ENCODE measurements at regions not wholly inside any gene's neighbourhood (a gene's known extent, or its start where the extent isn't known, plus 50 kb on each side); places are given as distances from the start of the nearest gene placed in this dataset.
"Not testable (repeated sequence)": the region's sequence is repeated elsewhere in the genome, so short reads cannot be mapped to it uniquely, and the experiment has no call there.

DNA sequence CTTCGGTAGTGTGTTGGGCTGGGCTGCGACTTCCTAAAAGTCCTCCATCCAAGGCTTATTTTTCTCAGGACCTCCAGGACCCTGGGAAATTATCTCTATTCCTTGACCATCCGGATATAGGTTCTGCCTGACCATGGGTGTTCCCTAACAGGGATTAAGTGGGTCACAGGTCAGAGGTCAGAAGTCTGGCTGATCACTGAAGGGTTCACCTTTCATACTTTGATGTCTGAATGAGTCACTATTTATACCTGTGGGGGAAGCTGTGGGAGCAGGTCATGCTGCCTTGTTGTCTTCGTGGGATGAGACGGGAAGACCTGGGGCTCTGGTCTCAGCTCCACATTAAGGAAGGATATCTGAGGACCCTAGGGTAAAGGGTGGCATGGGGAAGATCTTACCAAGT, 65.0 kb upstream of the ETV3 start:
- no peak for DNase-seq

DNA sequence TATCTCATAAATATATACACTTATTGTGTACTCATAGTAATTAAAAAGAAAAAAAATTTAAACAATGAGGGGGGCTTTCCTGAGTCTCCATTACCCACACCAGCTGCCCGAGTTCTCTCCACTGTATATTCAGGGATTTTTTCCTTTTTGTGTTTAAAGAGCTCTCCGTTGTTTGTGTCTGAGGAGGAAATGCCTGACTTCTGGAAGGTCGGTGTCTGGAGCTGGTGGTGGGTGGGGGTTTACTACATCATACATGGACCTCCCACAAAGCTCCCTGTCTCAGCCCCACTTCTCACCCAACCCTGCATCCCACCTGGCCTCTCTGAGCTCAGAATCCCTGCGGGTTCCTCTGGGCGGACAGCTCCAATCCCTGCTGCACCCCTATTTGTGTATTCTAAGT, 64.1 kb upstream of the ETV3 start:
- DNase-seq = no peak

DNA sequence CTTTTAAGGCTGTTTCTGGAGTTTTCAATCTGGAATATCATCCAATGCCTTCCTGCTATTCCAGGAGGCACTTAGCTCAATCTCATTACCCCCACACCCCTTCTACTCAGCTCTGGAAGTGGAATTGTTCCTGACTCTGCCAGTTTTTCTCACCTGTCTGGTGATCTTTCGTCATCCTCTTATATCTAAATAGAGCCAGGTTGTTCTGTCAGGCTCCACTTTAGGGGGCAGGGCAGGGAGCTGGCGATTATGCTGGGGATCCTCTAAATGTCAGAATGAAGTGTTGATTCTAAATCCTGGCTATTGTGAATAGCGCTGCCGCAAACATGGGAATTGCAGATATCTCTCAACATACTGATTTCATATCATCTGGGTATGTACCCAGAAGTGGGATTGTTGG, 63.6 kb upstream of the ETV3 start:
- no peak for DNase-seq

DNA sequence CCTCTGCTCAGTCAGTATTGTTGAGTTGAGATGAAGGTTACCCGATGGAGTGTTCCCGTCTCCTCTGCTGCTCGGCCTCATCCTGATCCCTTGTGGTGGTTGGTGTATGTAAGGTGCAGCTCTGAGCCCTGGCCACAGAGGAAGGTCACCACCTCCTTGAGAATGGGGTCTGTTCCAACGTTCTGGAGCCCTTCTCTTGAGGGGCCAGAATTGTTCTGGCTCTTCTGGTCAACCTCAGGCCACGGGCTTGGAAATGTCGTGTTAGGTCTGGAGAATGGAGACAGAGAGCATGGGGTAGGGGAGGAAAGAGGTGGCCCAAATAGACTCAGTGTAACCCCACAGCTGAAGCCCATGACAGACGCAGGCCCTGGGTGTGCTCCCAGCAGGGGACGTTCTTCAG, 62.3 kb upstream of the ETV3 start:
- no peak for DNase-seq

DNA sequence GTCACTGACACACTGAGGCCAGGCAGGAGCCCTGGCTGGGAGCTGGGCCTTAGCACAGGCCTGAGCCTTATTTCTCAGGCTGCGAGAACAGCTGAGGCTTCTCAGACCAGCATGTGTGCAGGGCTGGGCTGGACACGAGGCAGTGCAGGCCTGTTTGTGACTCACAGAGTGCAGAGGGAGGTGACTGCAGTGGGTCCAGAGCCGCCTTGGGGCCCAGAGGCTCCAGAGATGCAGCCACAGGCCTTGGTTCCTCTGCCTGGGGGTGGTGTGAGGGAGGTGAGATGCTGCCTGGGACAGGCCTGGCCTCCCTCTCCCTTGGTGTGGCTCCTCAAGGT, 61.2 kb upstream of the ETV3 start:
- DNase-seq = no peak

DNA sequence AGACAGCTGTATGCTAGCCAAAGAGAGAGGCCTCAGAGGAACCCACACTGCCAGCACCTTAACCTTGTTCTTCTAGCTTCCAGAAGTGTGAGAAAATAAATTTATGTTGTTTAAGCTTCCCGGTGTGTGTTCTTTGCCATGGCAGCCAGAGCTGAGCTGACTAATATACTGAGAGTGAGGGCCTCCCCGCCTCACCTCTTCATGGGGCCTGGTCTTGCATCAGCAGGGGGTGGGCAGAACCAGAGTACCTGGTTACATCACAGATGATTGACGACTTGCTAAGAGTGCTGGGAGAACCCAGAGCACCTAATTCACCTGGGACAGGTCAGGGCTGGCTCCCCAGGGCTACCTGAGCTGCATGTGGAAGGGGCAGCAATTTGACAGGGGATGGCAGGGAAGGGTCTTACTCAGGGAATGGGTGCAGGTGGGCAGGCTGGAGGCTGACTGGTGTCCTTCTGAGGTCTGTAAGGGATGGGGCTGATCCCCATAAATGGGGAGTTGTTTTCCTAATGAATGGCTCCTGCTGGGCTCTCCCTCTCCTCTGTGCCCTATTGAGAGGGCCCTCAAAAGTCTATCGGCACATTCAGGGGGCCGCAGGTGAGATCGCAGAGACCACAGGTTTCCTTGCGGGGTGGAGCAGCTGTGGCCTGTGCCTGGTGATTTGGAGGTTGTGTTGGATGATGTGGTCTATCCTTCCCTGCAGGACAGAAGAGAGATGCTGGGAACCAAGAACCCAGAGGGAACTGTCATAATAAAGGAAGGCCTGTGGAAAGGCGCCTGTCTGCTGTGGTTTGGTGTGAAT, 60.6 kb upstream of the ETV3 start:
- DNase-seq = no peak

DNA sequence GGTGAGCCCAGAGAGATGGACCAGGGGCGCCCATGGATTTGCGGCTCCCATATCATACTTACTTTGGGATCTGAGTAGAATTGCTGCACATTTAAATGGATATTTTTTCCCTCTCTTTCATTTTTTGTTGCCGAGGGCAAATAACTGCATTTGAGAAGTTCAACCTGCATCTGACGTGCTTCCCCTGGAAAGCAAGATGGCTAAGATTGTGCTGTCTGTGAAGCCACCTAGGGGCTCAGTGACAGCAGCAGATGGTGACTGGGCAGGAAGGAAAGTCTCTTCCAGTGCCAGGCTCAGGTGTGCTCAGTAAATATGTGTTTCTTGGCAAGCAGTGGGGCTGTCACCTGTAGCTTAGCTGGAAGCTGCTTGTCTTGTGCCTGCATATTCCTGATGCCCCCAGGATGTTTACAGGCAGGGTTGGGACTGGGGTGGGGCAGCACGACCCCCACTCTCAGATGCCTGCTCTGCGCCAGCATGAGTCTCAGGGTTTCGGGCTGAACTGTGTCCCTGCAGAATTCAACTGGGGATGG, 59.8 kb upstream of the ETV3 start:
- DNase-seq = no peak

DNA sequence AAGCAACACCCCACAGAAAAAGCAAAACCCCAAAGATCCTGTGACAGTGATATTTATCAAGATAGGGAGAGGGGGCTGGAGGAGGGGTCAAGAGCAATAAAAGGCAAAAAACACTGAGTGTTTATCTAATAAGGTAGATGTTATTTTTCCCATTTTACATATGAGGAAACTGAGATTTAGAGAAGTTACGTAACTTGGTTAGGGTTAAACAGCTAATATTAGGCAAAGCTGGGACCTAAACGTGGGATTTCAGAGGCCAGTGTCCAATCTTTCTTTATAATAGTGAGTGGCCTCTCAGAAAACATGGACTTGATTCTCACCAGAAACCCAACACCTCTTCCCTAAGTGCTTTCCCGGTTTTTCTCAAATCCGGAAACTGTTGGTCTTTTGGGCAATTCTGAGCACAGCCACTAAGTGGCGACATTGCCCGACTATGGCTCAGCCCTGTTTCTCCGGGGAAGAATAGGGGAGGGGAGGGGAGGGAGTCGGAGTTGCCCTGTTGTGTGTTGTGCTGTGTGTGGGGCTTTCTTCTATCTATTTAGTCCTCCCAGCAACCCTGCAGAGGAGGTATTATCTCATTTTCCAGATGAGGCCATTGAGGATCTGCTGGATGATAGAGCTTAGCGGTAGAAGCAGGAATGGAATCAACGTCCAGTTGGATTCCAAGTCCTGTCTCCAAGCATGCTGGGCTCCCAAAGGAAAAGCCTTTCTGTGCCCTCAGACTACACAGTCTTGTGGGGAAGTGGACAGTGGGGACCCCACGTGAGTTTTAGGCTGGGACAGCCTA, 58.7 kb upstream of the ETV3 start:
- DNase-seq = not testable (repeated sequence)

DNA sequence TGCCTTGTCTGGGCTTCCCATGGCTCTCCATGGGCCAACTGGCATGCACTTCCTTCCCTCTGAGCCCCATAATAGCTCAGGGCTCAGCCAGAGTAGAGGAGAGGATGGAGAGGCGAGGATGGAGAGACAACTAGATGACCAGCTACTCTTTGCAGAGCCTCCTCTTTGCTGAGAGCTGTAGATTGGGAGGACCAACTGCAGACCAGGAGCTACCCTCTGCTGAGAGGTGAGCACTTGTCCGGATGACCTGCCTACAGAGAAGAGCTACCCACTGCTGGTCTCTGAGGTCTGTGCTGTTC, 58.0 kb upstream of the ETV3 start:
- DNase-seq = no peak

DNA sequence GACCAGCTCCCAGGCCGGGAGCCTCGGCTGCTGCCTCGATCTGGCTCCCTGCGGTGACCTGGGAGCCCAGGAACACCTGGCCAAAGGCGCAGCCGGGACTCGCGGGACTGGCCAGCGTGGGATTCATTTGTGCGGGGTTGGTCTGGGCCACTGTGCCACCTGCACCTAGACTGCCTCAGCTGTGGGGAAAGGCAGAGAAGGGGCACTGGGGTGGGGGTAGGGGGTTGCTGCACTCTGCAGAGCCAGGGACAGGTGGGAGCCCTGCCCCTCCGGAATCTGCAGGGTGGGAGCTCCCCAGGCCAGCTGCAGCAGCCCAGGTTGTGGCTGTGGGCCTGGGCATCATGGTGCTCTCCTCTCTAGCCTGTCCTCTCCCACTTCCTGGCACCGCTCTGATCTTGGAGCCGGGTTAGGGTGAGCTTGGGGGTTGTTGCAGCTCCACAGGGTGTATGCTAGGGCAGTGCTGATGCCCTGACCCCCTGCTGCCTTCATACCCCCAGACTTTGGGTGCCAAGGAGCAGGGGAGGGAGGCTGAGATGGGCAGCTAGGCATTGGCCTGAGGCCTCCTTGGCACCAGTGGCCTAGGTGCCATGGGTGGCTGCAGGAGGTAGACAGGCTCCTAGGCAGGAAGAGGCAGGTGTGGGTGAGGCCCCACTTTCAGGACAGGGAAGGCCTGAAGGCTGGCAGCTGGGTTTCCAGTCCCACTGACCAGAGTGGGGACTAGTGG, 57.5 kb upstream of the ETV3 start:
- no peak for DNase-seq

DNA sequence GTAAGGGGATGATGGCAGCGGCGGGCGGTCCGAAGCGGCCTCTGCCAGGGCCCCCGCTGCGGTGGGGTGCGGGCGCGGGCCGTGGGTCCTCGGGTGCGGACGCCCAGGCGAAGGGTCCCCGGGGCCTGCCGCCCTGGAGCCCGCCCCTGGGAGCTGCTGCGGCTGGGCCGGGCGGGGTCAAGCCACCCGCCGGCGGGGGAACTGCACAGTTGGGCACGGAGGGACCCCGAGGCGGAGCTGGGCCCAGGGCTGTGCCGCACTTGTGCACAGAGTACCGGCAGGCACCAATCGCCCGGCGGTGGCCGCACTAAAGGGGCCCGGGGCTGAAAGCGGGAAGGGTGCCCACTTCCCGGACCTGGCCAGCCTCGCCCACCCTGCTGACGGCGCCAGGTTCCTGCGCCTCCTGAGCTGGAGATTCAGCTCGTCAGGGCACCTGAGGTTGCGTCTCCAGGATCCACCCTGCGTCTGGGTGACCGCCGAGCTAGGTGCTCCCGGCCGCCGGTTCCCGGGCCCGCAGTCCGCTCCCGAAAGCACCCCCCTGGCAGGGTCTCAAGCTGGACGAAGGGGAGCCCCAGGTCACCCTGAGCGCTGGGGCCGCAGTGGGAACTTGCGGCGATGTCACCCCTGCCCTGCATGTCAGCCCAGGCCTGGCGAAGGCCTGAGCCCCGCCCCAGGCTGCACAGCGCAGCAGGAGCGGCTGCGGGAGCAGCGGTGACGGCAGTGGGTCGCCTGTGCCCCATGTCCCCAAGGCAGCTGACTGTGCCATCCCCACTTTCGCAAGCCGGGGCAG, 56.7 kb upstream of the ETV3 start:
- DNase-seq = no peak

DNA sequence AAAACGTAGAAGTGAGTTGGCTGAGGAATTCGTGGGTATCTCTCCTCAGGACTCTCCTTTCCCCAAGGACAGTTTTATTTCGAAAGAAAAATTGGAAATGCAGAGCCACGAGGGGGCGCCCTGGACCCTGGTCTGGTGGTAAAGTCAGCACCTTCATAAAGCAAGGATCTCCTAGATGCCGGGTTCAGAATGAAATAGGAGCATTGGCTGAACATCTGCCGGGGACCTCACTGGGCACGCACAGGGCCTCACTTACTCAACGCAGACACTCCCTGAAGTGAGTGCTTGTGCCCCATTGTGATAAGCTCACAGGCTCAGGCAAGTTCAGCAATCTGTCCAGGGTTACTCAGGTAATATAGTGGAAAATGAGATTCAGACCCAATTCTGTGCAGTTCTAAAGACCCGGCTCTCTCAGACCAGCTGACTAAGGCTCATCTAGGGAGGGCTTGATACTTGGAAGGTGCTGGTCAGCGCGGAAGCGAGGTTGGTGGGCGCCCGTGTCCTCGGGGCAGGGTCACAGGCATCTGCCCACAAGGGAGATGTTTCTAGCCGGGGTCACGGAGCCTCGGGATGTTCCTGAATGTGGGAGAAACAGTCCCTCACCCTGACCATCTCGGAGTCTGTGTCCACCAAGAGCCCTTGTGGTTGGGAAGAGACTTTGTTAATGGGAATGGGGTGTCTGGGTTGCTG, 55.7 kb upstream of the ETV3 start:
- peak in 3 of 6 experiments; percentile 1 to 20 (median 9) for DNase-seq

DNA sequence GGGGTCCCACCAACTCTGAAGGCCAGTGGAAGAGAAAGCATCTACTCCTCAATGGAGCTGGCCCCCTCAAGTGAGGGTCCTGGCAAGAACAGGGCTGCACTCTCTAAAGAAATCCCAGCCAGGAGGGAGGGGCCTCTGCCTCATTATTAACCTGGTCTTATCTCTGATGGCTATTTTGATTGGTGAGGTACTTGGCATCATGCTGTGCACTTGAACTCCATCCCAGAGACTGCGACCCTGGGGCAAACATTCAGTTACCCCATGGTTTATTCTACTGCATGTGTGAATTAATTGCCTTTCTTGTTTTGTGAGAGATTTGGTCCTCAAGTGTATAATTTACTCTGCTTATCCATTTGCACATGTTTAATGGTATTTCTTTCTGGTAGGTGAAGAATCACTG, 55.0 kb upstream of the ETV3 start:
- DNase-seq = no peak

DNA sequence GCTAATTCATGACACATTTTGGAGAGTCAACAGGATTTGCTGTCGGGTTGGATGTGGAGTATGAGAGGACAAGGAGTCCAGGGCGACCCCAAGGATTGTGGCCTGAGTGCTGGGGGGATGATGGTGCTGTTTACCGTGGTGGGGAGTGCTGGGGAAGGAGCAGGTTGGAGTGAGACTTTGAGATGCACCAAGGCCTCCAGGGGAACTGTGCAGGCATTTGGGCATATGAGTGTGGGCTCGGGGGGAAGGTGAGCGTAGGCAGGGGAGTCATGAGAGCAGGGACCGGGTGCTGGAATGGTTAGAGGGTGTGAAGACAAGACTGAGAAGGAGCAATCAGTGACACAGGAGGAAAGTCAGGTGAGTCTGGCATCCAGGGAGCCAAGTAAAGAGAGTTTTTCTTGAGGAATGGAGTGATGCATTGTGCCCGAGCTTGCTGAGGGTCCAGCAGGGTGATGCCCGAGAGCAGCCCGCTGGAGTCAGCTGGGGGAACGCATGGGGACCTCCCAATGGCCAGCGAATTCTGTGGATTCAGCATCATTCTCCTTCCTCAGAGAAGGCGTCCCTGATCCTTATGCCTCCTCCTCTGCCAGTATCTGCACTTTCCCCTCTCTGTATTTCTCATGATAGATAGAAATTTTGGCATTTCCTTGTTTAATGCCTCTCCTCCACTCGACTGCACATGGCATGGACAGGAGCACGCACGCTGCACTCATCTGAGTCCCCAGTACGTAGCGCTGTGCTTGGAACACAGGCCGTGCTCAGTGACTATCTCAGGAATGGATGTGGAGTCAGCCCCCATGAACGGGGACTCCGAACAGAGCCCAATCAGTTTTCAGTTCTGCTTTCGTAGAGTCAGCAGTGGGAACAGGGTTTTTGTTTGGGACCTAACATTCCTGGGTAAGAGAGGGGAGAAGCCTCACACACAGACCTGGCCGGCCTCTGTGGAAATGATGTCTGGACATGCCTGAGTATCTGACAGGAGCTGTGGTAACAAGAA, 52.1 kb upstream of the ETV3 start:
- no peak for DNase-seq

DNA sequence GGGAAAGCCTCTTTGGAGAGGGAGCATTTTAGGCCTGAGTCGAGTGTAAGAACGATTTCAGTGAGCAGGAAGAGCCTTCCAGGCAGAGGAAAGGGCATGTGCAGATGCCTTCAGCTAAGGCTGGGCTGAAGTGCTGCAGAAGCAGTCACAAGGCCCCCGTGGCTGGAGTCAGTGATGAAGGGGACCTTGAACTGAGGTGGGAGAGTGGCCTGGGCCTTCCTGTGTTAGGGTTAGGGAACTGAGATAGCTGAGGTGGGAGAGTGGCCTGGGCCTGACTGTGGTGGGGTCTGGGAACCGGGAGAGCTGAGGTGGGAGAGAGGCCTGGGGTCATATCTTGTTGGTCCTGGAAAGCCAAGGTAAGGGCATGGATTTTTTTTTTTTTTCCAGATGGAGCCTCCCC, 50.9 kb upstream of the ETV3 start:
- no peak for DNase-seq

Measured in stimulated activated naive CD4-positive, alpha-beta T cell (primary cell).